AG08395 (cell line): ENCODE measurements at regions not wholly inside any gene's neighbourhood (a gene's known extent, or its start where the extent isn't known, plus 50 kb on each side); places are given as distances from the start of the nearest gene placed in this dataset.
"Not testable (repeated sequence)": the region's sequence is repeated elsewhere in the genome, so short reads cannot be mapped to it uniquely, and the experiment has no call there.

Experiments used
- DNase-seq: peaks from one replicate; pipeline ENCODE4 v3.0.0; 2012; ENCODE audit warnings: mixed read lengths, low spot score

DNA sequence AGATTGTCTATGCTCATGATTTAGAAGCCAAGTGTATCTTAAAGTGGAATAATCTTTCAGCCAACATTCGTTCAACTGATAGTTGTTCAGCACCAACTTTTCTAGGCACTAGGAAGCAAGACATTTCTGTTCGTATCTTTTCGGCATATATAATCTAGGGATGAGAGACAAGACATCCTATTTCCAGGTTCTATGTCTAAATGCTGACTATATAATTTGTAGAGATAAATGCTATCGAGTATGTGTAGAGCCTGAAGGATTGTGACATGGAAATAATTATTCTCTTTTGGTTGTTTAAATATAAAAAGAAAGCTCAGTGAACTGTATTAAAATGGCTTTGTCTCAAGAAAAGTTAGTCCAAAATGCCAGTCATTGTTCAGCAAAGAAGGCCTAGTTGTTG is 371.6 kb downstream of the DOK5 start:
- DNase-seq, result no peak

- no peak for DNase-seq
Measured at GRCh38 chr20:54844346-54844745, 369.0 kb downstream of the DOK5 start.

GRCh38 chr20:54843865-54844264 is 368.5 kb downstream of the DOK5 start:
- no peak for DNase-seq

DNA sequence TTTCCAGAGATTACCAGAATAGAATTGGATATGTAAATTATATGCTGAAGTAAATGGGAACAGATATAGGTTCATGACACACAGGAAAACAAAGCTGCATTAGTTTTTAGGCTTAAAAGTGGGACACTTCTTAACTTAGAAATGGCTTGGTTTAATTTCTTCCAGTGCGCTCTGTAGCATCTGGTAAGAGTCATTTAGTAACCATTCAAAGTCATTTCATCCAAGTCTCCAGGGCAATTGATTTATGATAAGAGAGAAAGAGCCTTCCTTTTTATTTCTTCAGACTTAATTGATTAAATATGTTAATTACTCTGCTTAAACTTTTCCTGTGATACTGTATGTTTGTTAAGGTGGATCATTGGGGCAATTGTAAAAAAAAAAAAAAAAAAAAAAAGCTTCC is 368.0 kb downstream of the DOK5 start:
- no peak for DNase-seq

DNA sequence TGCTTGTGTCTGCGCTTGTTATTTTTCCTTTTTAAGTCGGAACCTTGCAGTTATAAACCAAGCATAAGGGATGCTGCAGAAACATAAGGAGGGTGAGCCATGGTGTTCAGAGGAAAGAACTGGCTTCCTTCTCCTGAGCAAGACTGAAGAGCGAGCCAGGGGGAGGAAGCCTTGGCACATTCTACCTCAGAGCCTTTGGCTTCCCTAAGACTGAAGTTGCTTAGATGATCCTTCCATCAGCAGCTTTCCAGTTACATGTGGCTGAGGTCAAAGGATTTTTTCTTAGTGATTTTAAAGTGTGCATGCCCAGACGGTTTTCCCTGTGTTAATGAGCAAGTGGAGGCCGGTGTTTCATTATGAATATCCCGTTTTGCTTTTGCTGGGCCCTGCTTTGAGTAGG is 363.8 kb downstream of the DOK5 start:
- DNase-seq, result no peak

- DNase-seq, result no peak
Measured at GRCh38 chr20:54837226-54837625, 361.8 kb downstream of the DOK5 start.

GRCh38 chr20:54822386-54822785 is 347.0 kb downstream of the DOK5 start:
- no peak for DNase-seq

GRCh38 chr20:54820392-54820791 is 345.0 kb downstream of the DOK5 start:
- DNase-seq, result no peak

- DNase-seq, result no peak
Measured at GRCh38 chr20:54806462-54806861, 331.1 kb downstream of the DOK5 start.

DNA sequence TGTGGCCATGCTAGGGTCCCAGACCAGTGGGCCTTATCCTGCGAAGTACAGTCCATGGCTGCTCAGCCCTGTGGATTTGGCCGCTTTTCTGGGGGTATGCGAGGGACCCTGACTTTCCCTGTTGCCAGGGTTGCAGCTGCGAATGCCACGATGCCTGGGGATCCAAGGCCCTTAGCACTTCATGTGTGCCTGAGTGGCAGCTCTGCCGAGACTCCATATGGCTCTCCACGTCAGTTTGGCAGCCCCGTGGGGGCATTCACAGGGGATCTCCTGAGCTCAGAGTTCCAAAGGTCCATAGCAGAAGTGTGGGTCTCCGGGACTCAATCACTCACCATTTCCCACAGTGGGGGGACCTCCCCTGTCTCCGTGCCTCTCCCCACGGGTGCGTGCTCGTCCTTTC is 319.5 kb downstream of the DOK5 start:
- DNase-seq, result no peak

DNA sequence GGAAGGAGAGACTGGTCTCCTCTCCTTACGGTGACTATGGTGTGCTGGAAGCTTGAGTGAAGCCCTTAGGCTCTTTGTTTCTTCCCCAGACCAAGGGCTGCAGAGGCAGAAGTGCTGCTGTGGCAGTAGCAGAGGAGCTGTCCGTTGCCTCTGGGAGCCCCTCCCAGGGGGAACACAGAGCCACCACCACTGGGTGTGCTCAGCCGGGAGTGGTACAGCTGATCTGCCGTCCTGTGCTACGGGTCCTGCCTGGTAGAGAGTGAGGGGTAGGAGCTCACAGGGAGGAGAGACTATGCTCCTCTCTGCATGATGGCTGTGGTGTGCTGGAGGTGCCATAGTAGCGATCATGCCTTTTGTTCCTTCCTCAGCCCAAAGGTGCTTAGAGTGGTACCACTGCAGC is 318.7 kb downstream of the DOK5 start:
- no peak for DNase-seq

DNA sequence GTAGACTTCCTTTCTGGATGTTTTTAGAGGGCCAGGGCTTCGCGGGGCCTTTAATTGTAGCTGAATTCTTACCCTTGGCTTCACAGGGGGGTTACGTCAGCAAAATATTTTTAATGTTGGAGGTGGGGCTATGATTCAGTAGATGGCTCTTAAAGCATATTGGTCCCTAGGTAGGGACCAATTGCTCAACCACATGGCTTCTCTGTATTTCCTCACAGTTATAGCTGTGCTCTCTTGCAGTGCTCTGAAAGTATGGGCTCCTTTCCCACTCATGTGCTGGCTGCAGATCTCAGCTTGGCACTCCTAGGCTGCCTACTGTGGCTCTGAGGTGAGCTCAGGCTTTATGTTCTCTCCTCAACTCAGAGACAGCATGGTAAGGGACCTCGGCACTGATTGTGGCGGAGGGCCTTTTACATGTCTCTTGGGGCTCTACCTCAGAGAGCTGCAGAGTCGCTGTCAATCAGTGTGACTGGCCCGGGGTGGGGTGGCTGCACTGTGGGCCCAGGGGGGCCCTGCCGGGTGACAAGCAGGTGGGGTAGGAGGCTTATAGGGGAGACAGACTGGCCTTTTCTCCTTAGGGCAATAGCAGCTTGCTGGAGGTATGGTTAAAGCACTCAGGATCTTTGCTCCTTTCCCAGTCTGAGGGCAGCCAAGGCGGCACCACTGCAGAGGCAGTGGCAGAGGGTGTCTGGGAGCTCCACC is 318.0 kb downstream of the DOK5 start:
- no peak for DNase-seq

GRCh38 chr20:54792688-54793087 is 317.3 kb downstream of the DOK5 start:
- no peak for DNase-seq

GRCh38 chr20:54788260-54788659 is 312.9 kb downstream of the DOK5 start:
- not testable (repeated sequence) for DNase-seq

DNA sequence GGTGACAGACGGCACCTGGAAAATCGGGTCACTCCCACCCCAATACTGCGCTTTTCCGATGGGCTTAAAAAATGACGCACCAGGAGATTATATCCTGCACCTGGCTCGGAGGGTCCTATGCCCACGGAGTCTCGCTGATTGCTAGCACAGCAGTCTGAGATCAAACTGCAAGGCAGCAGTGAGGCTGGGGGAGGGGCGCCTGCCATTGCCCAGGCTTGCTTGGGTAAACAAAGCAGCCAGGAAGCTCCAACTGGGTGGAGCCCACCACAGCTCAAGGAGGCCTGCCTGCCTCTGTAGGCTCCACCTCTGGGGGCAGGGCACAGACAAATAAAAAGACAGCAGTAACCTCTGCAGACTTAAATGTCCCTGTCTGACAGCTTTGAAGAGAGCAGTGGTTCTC is 307.4 kb downstream of the DOK5 start:
- DNase-seq, result not testable (repeated sequence)

- no peak for DNase-seq
Measured at GRCh38 chr20:54774426-54774825, 299.0 kb downstream of the DOK5 start.

- DNase-seq, result no peak
Measured at GRCh38 chr20:54773643-54774000, 298.2 kb downstream of the DOK5 start.

DNA sequence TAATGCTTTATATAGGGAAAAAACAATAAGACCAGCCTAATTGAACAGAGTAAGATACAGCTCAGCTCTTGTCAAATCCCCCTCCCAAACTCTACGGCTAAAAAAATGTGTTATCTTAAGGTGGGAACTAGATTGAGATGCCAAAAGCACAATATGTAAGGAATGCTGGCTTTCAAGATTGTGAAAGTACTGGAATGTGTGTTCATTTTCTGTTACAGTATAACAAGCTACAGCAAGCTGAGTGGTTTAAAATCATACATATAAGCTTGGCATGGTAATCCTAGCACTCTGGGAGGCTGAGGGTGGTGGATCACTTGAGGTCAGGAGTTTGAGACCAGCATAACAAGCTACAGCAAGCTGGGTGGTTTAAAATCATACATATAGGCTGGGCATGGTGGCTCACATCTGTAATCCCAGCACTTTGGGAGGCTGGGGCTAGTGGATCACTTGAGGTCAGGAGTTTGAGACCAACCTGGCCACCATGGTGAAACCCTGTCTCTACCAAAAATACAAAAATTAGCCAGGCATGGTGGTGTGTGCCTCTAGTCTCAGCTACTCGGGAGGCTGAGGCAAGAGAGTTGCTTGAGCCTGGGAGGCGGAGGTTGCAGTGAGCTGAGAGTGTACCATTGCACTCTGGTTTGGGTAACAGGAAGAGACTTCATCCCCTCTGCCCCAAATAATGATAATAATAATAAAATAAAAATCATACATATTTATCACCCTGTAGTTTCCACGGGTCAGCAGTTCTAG is 297.7 kb downstream of the DOK5 start:
- no peak for DNase-seq

- no peak for DNase-seq
Measured at GRCh38 chr20:54766483-54766882, 291.1 kb downstream of the DOK5 start.

DNA sequence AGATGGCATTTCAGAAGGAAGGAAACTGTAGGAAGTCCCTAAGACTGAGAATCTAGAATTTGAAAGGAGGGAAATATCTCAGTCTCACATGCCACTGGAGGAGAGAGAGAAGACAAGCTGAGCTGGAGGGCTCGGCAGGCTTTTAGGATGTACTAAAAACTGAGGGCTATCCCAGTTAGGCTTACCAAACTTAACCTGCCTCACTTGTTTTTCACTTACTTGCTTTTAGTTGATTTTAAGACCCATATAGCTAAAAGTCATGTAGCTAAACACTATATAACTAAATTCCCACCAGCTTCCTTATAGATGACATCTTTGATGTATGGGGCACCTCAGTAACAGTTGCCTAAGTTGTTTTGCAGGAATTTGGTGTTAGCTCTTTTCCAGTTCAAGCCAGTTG is 288.0 kb downstream of the DOK5 start:
- DNase-seq, result no peak

DNA sequence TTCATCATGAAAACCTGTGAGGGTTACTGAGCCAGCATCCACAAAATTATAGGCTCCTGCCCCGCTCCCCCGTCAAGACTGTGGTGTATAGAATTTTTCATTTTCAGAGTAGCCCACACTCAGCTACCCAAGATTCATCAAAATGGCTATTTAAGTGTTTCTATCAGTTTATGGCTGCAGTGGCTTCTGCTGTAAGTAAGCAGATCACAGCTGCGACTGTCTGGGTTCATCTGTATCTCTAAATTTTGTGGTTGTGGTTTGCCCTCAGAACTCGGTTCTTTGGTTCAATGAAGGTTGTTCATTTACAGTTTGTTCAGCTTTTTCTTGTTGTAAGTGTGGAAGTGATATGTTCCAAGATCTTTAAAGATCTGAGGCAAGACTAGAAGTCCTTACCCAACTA is 284.2 kb downstream of the DOK5 start:
- DNase-seq, result no peak

DNA sequence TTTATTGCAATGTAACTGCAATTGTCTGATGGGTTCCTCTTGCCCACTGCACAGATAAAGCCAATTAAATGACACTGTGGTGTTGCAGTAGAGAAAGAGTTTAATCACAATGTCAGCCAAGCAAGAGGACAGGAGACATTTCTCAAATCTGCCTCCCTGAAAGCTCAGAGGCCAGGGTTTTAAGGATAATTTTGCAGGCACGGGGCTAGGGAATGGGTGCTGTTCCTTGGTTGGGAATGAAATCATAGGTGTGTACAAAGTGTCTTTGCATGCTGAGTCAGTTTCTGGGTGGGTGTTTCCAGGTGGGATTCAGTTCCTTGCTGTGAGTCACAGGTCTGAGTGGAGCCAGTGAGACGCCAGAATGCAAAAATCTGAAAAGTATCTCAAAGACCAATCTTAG is 271.4 kb downstream of the DOK5 start:
- DNase-seq, result no peak

GRCh38 chr20:54745780-54746179 is 270.4 kb downstream of the DOK5 start:
- no peak for DNase-seq

DNA sequence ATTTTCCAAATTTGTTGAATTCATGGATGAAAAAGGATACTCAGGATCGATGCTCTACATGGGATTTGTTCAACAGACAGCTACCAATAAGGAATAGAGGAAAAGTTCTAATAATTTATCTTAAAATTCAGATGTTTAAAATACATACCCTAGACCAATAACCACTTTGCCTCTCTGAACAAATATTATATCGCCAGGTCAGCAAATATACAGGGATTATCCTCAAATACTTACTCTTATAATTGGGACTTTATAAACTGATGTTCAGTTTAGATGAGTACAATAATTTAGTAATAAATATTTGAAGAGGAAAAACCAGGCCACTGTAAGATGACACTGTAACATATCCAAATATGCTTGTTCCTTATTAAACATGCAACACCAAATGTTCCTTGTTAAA is 268.7 kb downstream of the DOK5 start:
- DNase-seq, result no peak
